GM12878 (cell line): ENCODE measurements at regions not wholly inside any gene's neighbourhood (a gene's known extent, or its start where the extent isn't known, plus 50 kb on each side); places are given as distances from the start of the nearest gene placed in this dataset.

Experiments used
- ATAC-seq: fragments of 200-7000 bp; cut with Tn5 transposase; 3 replicates; pipeline ENCODE4 v1.9.1; 2020; ENCODE audit warnings: mild to moderate bottlenecking, moderate library complexity
- BruUV-seq: library from RNA; stranded (reverse); fragments of 400-500 nt; replicated peaks from 2 replicates; lab custom pipeline; 2021; lab: Mats Ljungman, UMichigan
- CTCF ChIA-PET: fragments of 300-600 bp; sonication (Branson Sonifier 250); formaldehyde crosslinking; extraction: SDS; loops from one replicate; lab custom pipeline; 2021; ENCODE audit warnings: inconsistent platforms; lab: Yijun Ruan, JAX
- POLR2A ChIA-PET: fragments of 350-600 bp; formaldehyde crosslinking; extraction: SDS; loops from one replicate; lab custom pipeline; 2021; ENCODE audit warnings: inconsistent platforms; lab: Charles Lee
- RAD21 ChIA-PET: fragments of 300-600 bp; sonication (Branson Sonifier 250); formaldehyde crosslinking; loops from one replicate; lab custom pipeline; 2023; ENCODE audit warnings: antibody characterized with exemption; ENCODE audit not compliant: unreplicated experiment; lab: Charles Lee
- SMC1A ChIA-PET: fragments of 300-600 bp; sonication (Branson Sonifier 250); formaldehyde crosslinking; loops from one replicate; lab custom pipeline; 2023; ENCODE audit not compliant: unreplicated experiment, uncharacterized antibody; lab: Charles Lee
- DNase-seq: peaks from one replicate; pipeline ENCODE4 v3.0.0-alpha.2; 2011; ENCODE audit warnings: low read depth, low spot score
- FAIRE-seq: peaks from 3 replicates; lab custom pipeline; 2011; peaks lifted over from hg19 to GRCh38; lab: Jason Lieb, UNC
- H2AFZ ChIP-seq: 2 replicates; pipeline ENCODE4 v1.6.0; 2011; ENCODE audit warnings: low read depth, low read length, control low read depth; ENCODE audit not compliant: control insufficient read depth
- H3K27ac ChIP-seq: 2 replicates; pipeline ENCODE4 v1.5.1; 2011; ENCODE audit warnings: control low read depth; ENCODE audit not compliant: control insufficient read depth, insufficient read depth
- H3K27me3 ChIP-seq, 2 experiments: replicated peaks in 1 of 2; 2 replicates each; pipeline versions ENCODE4 v1.6.0 to v1.6.1; 2011; ENCODE audit warnings: low read length in 1 of 2; ENCODE audit not compliant: control insufficient read depth in 2 of 2, insufficient read depth in 2 of 2
- H3K36me3 ChIP-seq, 2 experiments: 2 replicates each; pipeline ENCODE4 v1.5.1; 2011; ENCODE audit warnings: low read length in 1 of 2; ENCODE audit not compliant: control insufficient read depth in 2 of 2, insufficient read depth in 2 of 2
- H3K4me1 ChIP-seq: 2 replicates; pipeline ENCODE4 v1.6.1; 2011; ENCODE audit warnings: mild to moderate bottlenecking, low read length, moderate library complexity, mixed read lengths; ENCODE audit not compliant: control insufficient read depth, insufficient read depth
- H3K4me2 ChIP-seq: 2 replicates; pipeline ENCODE4 v1.6.0; 2011; ENCODE audit warnings: control low read depth; ENCODE audit not compliant: control insufficient read depth, insufficient read depth
- H3K4me3 ChIP-seq: fragments of 200-600 bp; sonication (generic); 2 replicates; pipeline ENCODE4 v1.5.1; 2016
- H3K79me2 ChIP-seq: 2 replicates; pipeline ENCODE4 v1.6.0; 2011; ENCODE audit warnings: low read length; ENCODE audit not compliant: control insufficient read depth, insufficient read depth
- H3K9ac ChIP-seq: 2 replicates; pipeline ENCODE4 v1.8.0; 2011; ENCODE audit warnings: low read length, control low read depth, mixed read lengths; ENCODE audit not compliant: control insufficient read depth, insufficient read depth
- H3K9me3 ChIP-seq: replicated peaks from 3 replicates; pipeline ENCODE4 v1.5.1; 2011; ENCODE audit warnings: mild to moderate bottlenecking, low read length; ENCODE audit not compliant: control insufficient read depth, insufficient read depth
- H4K20me1 ChIP-seq: 2 replicates; pipeline ENCODE4 v1.6.0; 2011; ENCODE audit not compliant: control insufficient read depth, insufficient read depth
- ELK1 ChIP-seq: IDR thresholded peaks from 2 replicates; pipeline ENCODE4 v1.6.1; 2012; ENCODE audit warnings: low read depth, low read length, improper control_type of control experiment
- ESRRA ChIP-seq: IDR thresholded peaks from 2 replicates; pipeline ENCODE4 v1.6.1; 2012; ENCODE audit warnings: mild to moderate bottlenecking, low read length, improper control_type of control experiment
- GATAD2B ChIP-seq: fragments of 450-650 bp; conservative IDR thresholded peaks from 2 replicates; pipeline ENCODE4 v1.6.1; 2017; ENCODE audit warnings: low read depth, mild to moderate bottlenecking, moderate library complexity
- HDAC6 ChIP-seq: fragments of 200-600 bp; sonication (generic); IDR thresholded peaks from one replicate; pipeline ENCODE4 v1.8.0; 2017; ENCODE audit warnings: antibody characterized with exemption; ENCODE audit not compliant: unreplicated experiment
- IKZF2 ChIP-seq, 2 experiments: fragments of 450-650 bp; IDR thresholded peaks; 2 replicates each; pipeline ENCODE4 v1.6.1; 2017; ENCODE audit warnings: mild to moderate bottlenecking in 2 of 2, moderate library complexity in 2 of 2
- NR2F1 ChIP-seq: fragments of 450-650 bp; conservative IDR thresholded peaks from 2 replicates; pipeline ENCODE4 v1.6.1; 2017; ENCODE audit warnings: mild to moderate bottlenecking
- PAX8 ChIP-seq: fragments of 450-650 bp; IDR thresholded peaks from 2 replicates; pipeline ENCODE4 v1.6.1; 2017; ENCODE audit warnings: mild to moderate bottlenecking, moderate library complexity
- RAD51 ChIP-seq: fragments of 450-650 bp; IDR thresholded peaks from 2 replicates; pipeline ENCODE4 v1.6.1; 2016; ENCODE audit warnings: moderate library complexity, mild to moderate bottlenecking, inconsistent platforms
- SKIL ChIP-seq: fragments of 450-650 bp; IDR thresholded peaks from 2 replicates; pipeline ENCODE4 v1.6.1; 2017; ENCODE audit warnings: mild to moderate bottlenecking, low read depth, inconsistent platforms; ENCODE audit not compliant: poor library complexity, severe bottlenecking
- SMAD5 ChIP-seq: IDR thresholded peaks from 2 replicates; pipeline ENCODE4 v1.6.1; 2016; ENCODE audit warnings: antibody characterized with exemption, low read depth
- STAT1 ChIP-seq: fragments of 450-650 bp; conservative IDR thresholded peaks from 2 replicates; pipeline ENCODE4 v1.6.1; 2014; ENCODE audit warnings: antibody characterized with exemption, mild to moderate bottlenecking
- TCF12 ChIP-seq: IDR thresholded peaks from 2 replicates; pipeline ENCODE4 v1.6.1; 2011; ENCODE audit warnings: low read depth, mild to moderate bottlenecking, low read length
- YBX1 ChIP-seq: fragments of 450-650 bp; IDR thresholded peaks from 2 replicates; pipeline ENCODE4 v1.6.1; 2016; ENCODE audit warnings: antibody characterized with exemption
- ZBTB4 ChIP-seq: fragments of 450-650 bp; formaldehyde crosslinking; IDR thresholded peaks from 2 replicates; pipeline ENCODE4 v1.4.0; 2022; ENCODE audit warnings: mild to moderate bottlenecking, moderate library complexity
- ZNF622 ChIP-seq: fragments of 450-650 bp; IDR thresholded peaks from 2 replicates; pipeline ENCODE4 v1.6.1; 2017; ENCODE audit warnings: mild to moderate bottlenecking, inconsistent platforms
- ZNF687 ChIP-seq: fragments of 450-650 bp; IDR thresholded peaks from 2 replicates; pipeline ENCODE4 v1.6.1; 2017; ENCODE audit warnings: mild to moderate bottlenecking, moderate library complexity
- ZZZ3 ChIP-seq: IDR thresholded peaks from 2 replicates; pipeline ENCODE4 v1.6.1; 2011; ENCODE audit warnings: low read depth; ENCODE audit not compliant: control insufficient read depth, insufficient read length
- WGBS: methylation state at CpG from one replicate; pipeline ENCODE4 v1.1.6; 2016; ENCODE audit warnings: low lambda C conversion rate; ENCODE audit not compliant: insufficient replicate concordance, insufficient coverage; ENCODE audit errors: missing lambda C conversion rate; 5-methylcytosine and 5-hydroxymethylcytosine counted together
- in situ Hi-C: fragments of 300-500 bp; cut with MboI; formaldehyde crosslinking; loops from 9 replicates; pipeline ENCODE4 v1.14.3; 2018; ENCODE audit warnings: mixed read lengths
- intact Hi-C: fragments of 100-400 bp; cut with micrococcal nuclease; formaldehyde crosslinking; loops from one replicate; pipeline ENCODE4 v1.14.2; 2022; ENCODE audit not compliant: unreplicated experiment

- no peak for DNase-seq
- WGBS: 81% methylated on average over 16 of the region's 16 CpGs
- BruUV-seq: no TSS peak
- Histone ChIP-seq H3K4me1 (no peaks in the 10 kb centered on the region), H3K36me3 (no peaks in the 10 kb centered on the region), H2AFZ (no peak overlapping the region), H4K20me1 (no peaks in the 10 kb centered on the region), H3K79me2 (no peaks in the 10 kb centered on the region), H3K27me3 (no peaks in the 10 kb centered on the region), H3K9ac (no peak overlapping the region), H3K9me3 (no peaks in the 10 kb centered on the region; the same call in 2 of the 3 replicates), H3K4me3 (no peak overlapping the region), H3K4me2 (no peak overlapping the region), H3K27ac (no peak overlapping the region)
- SMC1A ChIA-PET: no interaction called here
- no peak for ATAC-seq
- RAD21 ChIA-PET: no interaction called here
- CTCF ChIA-PET: no interaction called here
- POLR2A ChIA-PET: no interaction called here
- intact Hi-C loops: no loop called here
- in situ Hi-C loops: no loop called here
- FAIRE-seq: no peak
- TF ChIP-seq RAD51 (no peak), IKZF2 (IDR thresholded peaks at IDR 0.05) (no peak), SKIL (no peak), PAX8 (no peak), ZZZ3 (no peak), GATAD2B (no peak), ESRRA (no peak), TCF12 (no peak), STAT1 (no peak), NR2F1 (no peak), YBX1 (no peak), ZBTB4 (CRISPR knock-in tag) (no peak), HDAC6 (no peak), ELK1 (no peak), ZNF687 (no peak), ZNF622 (no peak), SMAD5 (no peak)
Measured at GRCh38 chr6:27728442-27728841, 183.8 kb downstream of the OR2B2 start.
